Lower leg skin (tissue), 3 donors: ENCODE measurements at regions not wholly inside any gene's neighbourhood (a gene's known extent, or its start where the extent isn't known, plus 50 kb on each side); places are given as distances from the start of the nearest gene placed in this dataset.

ENCODE experiments used
- POLR2A ChIP-seq, 2 donors: fragments of 450-650 bp; IDR thresholded peaks; one replicate each; pipeline ENCODE4 v1.6.1; 2016 to 2017; ENCODE audit warnings: antibody characterized with exemption in 2 of 2, mild to moderate bottlenecking in 1 of 2, moderate library complexity in 1 of 2
- TF ChIP-seq, protein P1 (sequence below), 3 donors: fragments of 450-650 bp; IDR thresholded peaks; one replicate each; pipeline ENCODE4 v1.5.1; 2016; ENCODE audit warnings: antibody characterized with exemption in 3 of 3, mild to moderate bottlenecking in 3 of 3, moderate library complexity in 2 of 3

GRCh38 chr4:12447451-12447850 is 1018.8 kb upstream of the HS3ST1 start:
- TF ChIP-seq, protein P1, sequence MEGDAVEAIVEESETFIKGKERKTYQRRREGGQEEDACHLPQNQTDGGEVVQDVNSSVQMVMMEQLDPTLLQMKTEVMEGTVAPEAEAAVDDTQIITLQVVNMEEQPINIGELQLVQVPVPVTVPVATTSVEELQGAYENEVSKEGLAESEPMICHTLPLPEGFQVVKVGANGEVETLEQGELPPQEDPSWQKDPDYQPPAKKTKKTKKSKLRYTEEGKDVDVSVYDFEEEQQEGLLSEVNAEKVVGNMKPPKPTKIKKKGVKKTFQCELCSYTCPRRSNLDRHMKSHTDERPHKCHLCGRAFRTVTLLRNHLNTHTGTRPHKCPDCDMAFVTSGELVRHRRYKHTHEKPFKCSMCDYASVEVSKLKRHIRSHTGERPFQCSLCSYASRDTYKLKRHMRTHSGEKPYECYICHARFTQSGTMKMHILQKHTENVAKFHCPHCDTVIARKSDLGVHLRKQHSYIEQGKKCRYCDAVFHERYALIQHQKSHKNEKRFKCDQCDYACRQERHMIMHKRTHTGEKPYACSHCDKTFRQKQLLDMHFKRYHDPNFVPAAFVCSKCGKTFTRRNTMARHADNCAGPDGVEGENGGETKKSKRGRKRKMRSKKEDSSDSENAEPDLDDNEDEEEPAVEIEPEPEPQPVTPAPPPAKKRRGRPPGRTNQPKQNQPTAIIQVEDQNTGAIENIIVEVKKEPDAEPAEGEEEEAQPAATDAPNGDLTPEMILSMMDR (IDR thresholded peaks at IDR 0.05), result no peak
- no peak for TF ChIP-seq POLR2A (IDR thresholded peaks at IDR 0.05)
